ENCODE measurements at regions not wholly inside any gene's neighbourhood (a gene's known extent, or its start where the extent isn't known, plus 50 kb on each side); places are given as distances from the start of the nearest gene placed in this dataset.

DNA sequence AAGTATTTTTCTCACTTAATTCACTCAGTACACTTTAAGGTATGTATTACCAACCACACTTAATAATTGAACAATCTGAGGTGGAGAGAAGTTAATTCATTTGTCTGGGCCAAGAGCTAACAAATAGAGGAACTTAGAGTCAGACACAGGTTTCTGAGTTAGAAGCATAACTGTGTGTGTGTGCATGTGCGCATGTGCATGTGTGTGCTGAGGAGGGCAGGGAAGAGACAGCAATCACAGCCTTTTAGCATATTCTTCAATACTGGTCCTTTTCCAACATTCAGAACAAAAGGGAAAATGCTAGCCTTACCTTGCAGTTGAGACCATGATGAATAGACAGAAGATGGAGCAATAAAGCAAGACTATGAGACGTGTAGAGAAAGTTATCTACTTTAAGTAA lies 136.2 kb upstream of the ATP5MC3 start:
- no peak overlapping the region for H3K4me2 ChIP-seq
- no peaks in the 10 kb centered on the region for H3K9me3 ChIP-seq
- no peak for ATAC-seq
- H3K27ac ChIP-seq: no peak overlapping the region
- DNase-seq (ENCODE audit: low read depth in 1 of 2, low spot score in 1 of 2): no peak
- WGBS (ENCODE audit: missing lambda C conversion rate): 53% methylated on average over 2 of the region's 2 CpGs
- CTCF ChIA-PET: interaction anchor here (1.1 kb wide), 1 partner anchor 763 kb away, joined by 3 read pairs; no protein-coding TSS in a partner anchor
- H3K4me3 ChIP-seq: no peak overlapping the region
- POLR2A ChIA-PET: no interaction called here
- FAIRE-seq: no peak
- no peaks in the 10 kb centered on the region for H3K4me1 ChIP-seq
- TF ChIP-seq FOSB (CRISPR knock-in tag; IDR thresholded peaks at IDR 0.05) (no peak), CBX8 (IDR thresholded peaks at IDR 0.05) (no peak), KDM5A (IDR thresholded peaks at IDR 0.05) (no peak), EHF (CRISPR knock-in tag; IDR thresholded peaks at IDR 0.05) (no peak), HDAC2 (IDR thresholded peaks at IDR 0.05) (no peak), TP53 (CRISPR knock-in tag; IDR thresholded peaks at IDR 0.05) (no peak), RNF2 (IDR thresholded peaks at IDR 0.05; ENCODE audit: borderline replicate concordance, low read depth) (no peak), FOXS1 (CRISPR knock-in tag; IDR thresholded peaks at IDR 0.05) (no peak), CEBPB (IDR thresholded peaks at IDR 0.05) (no peak), HMGXB4 (CRISPR knock-in tag; IDR thresholded peaks at IDR 0.05; ENCODE audit: borderline replicate concordance) (no peak), HOXB5 (CRISPR knock-in tag; IDR thresholded peaks at IDR 0.05) (no peak), NR3C1 (IDR thresholded peaks at IDR 0.05) (no peak), HEYL (CRISPR knock-in tag; IDR thresholded peaks at IDR 0.05) (no peak), ZNF302 (CRISPR knock-in tag; IDR thresholded peaks at IDR 0.05) (no peak)
- TF ChIP-seq, protein P1, sequence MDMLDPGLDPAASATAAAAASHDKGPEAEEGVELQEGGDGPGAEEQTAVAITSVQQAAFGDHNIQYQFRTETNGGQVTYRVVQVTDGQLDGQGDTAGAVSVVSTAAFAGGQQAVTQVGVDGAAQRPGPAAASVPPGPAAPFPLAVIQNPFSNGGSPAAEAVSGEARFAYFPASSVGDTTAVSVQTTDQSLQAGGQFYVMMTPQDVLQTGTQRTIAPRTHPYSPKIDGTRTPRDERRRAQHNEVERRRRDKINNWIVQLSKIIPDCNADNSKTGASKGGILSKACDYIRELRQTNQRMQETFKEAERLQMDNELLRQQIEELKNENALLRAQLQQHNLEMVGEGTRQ (IDR thresholded peaks at IDR 0.05): no peak

DNA sequence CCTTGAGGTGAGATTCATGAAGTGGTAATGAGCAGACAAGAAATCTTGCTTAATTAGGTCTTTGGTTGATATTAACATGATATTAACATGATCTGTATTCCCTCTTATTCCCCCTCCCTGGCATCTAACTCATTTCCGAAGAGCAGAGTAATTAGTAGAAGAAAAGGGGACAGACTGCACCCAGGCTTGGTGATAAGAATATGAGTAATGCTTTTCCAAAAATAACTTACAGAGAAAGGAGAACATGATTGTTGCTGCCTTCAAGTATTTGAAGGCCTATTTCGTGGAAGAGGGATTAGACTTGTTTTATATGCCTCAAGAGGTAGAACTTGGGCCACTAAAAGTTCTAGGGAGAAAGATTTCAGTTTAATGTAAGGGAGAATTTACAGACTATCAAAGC lies 130.6 kb upstream of the ATP5MC3 start:
- ChIA-PET CTCF (interaction anchor here (0.8 kb wide), 1 partner anchor 21 kb away, joined by 3 read pairs; no protein-coding TSS in a partner anchor), POLR2A (no interaction called here)
- WGBS (ENCODE audit: missing lambda C conversion rate): 16% methylated on average over 2 of the region's 2 CpGs
- no peaks in the 10 kb centered on the region for H3K9me3 ChIP-seq
- TF ChIP-seq, protein P2, sequence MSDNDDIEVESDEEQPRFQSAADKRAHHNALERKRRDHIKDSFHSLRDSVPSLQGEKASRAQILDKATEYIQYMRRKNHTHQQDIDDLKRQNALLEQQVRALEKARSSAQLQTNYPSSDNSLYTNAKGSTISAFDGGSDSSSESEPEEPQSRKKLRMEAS (IDR thresholded peaks at IDR 0.05): no peak
- H3K4me1 ChIP-seq: no peaks in the 10 kb centered on the region
- ATAC-seq: no peak
- no peak overlapping the region for H3K4me3 ChIP-seq
- H3K4me2 ChIP-seq: no peak overlapping the region
- FAIRE-seq: no peak
- H3K27ac ChIP-seq: no peak overlapping the region
- no peak for DNase-seq (ENCODE audit: low read depth in 1 of 2, low spot score in 1 of 2)

DNA sequence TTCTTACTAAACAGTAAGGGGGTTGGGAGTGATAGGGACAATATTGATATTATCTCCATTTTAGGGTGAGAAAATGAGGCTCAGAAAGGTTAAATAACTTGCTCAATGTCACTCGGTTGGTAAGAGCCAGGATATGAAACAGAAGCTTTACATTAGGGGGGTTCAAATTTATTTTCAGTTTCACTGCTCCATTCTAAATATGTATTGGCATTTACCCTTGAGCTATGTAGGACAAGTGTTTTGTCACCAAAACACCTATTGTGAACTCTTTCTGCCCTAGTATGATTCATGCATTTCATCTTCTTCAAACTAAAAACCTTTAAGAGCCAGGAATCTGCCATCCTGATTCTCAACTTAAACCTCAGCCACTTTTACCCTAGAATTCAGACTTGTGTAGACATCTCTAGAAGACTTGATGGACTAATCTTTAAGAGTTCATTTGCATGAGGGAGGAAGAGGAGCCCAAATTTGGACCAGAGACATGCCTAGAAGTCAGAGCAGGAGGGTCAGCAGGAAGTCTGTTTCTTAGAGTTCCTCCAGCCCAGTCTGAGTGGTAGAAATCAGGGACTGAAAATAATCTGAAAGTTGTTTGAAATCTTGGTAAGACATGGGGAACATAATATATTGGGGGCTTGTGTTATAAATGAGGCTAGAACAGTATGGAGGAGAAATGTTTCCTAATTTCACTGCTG lies 129.4 kb upstream of the ATP5MC3 start:
- ChIA-PET CTCF (interaction anchor here (0.6 to 0.8 kb wide), 2 partner anchors 22 to 53 kb away, joined by 3 to 4 read pairs; no protein-coding TSS in a partner anchor), POLR2A (no interaction called here)
- TF ChIP-seq BCL3 (IDR thresholded peaks at IDR 0.05) (no peak), JUNB (IDR thresholded peaks at IDR 0.05) (no peak), ZNF302 (CRISPR knock-in tag; IDR thresholded peaks at IDR 0.05) (no peak), ZSCAN20 (CRISPR knock-in tag; IDR thresholded peaks at IDR 0.05) (no peak), NR3C1 (IDR thresholded peaks at IDR 0.05) (no peak), KDM5A (IDR thresholded peaks at IDR 0.05) (no peak), KDM1A (IDR thresholded peaks at IDR 0.05; ENCODE audit: low read depth) (no peak), SMC3 (IDR thresholded peaks at IDR 0.05) (no peak)
- TF ChIP-seq, protein P3, sequence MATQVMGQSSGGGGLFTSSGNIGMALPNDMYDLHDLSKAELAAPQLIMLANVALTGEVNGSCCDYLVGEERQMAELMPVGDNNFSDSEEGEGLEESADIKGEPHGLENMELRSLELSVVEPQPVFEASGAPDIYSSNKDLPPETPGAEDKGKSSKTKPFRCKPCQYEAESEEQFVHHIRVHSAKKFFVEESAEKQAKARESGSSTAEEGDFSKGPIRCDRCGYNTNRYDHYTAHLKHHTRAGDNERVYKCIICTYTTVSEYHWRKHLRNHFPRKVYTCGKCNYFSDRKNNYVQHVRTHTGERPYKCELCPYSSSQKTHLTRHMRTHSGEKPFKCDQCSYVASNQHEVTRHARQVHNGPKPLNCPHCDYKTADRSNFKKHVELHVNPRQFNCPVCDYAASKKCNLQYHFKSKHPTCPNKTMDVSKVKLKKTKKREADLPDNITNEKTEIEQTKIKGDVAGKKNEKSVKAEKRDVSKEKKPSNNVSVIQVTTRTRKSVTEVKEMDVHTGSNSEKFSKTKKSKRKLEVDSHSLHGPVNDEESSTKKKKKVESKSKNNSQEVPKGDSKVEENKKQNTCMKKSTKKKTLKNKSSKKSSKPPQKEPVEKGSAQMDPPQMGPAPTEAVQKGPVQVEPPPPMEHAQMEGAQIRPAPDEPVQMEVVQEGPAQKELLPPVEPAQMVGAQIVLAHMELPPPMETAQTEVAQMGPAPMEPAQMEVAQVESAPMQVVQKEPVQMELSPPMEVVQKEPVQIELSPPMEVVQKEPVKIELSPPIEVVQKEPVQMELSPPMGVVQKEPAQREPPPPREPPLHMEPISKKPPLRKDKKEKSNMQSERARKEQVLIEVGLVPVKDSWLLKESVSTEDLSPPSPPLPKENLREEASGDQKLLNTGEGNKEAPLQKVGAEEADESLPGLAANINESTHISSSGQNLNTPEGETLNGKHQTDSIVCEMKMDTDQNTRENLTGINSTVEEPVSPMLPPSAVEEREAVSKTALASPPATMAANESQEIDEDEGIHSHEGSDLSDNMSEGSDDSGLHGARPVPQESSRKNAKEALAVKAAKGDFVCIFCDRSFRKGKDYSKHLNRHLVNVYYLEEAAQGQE (IDR thresholded peaks at IDR 0.05): no peak
- DNase-seq (ENCODE audit: low read depth in 1 of 2, low spot score in 1 of 2) (no peak), ATAC-seq (no peak), FAIRE-seq (no peak)
- H3K9me3 ChIP-seq: no peaks in the 10 kb centered on the region
- H3K4me2 ChIP-seq: no peak overlapping the region
- 59% methylated on average over 1 of the region's 1 CpG for WGBS (ENCODE audit: missing lambda C conversion rate)
- H3K27ac ChIP-seq: no peak overlapping the region
- no peaks in the 10 kb centered on the region for H3K4me1 ChIP-seq
- H3K4me3 ChIP-seq: no peak overlapping the region
